Choroid plexus epithelial cell (primary cell): ENCODE measurements at regions not wholly inside any gene's neighbourhood (a gene's known extent, or its start where the extent isn't known, plus 50 kb on each side); places are given as distances from the start of the nearest gene placed in this dataset.

ENCODE experiments used
- DNase-seq: peaks from one replicate; pipeline ENCODE4 v3.0.0-alpha.2; 2010; ENCODE audit warnings: low read depth
- H3K4me3 ChIP-seq: 2 replicates; pipeline ENCODE4 v1.5.1; 2011; ENCODE audit warnings: low read depth, mild to moderate bottlenecking, control low read depth, low read length, moderate library complexity
- CTCF ChIP-seq: conservative IDR thresholded peaks from 2 replicates; pipeline ENCODE4 v1.5.1; 2011; ENCODE audit warnings: low read depth, mild to moderate bottlenecking, control low read depth, inconsistent platforms, low read length, moderate library complexity

GRCh38 chr4:155600244-155600643, 66.4 kb upstream of the GUCY1A1 start:
- no peak overlapping the region for H3K4me3 ChIP-seq
- no peak for TF ChIP-seq CTCF
- no peak for DNase-seq

- TF ChIP-seq CTCF, result no peak
- H3K4me3 ChIP-seq, result no peak overlapping the region
- no peak for DNase-seq
Observed at GRCh38 chr4:155599596-155599995, 67.1 kb upstream of the GUCY1A1 start.

GRCh38 chr4:155599085-155599484, 67.6 kb upstream of the GUCY1A1 start:
- no peak for DNase-seq
- no peak for TF ChIP-seq CTCF
- H3K4me3 ChIP-seq, result no peak overlapping the region

GRCh38 chr4:155597933-155598451, 68.7 kb upstream of the GUCY1A1 start:
- H3K4me3 ChIP-seq, result no peak overlapping the region
- DNase-seq, result no peak
- TF ChIP-seq CTCF, result no peak

GRCh38 chr4:155597281-155597680, 69.4 kb upstream of the GUCY1A1 start:
- H3K4me3 ChIP-seq, result no peak overlapping the region
- DNase-seq, result no peak
- TF ChIP-seq CTCF, result no peak

- H3K4me3 ChIP-seq, result no peak overlapping the region
- TF ChIP-seq CTCF, result no peak
- DNase-seq, result no peak
Observed at GRCh38 chr4:155593793-155594192, 72.9 kb upstream of the GUCY1A1 start.

- H3K4me3 ChIP-seq, result no peak overlapping the region
- TF ChIP-seq CTCF, result no peak
- no peak for DNase-seq
Observed at GRCh38 chr4:155592938-155593297, 73.7 kb upstream of the GUCY1A1 start.
